HG02763 (cell line): ENCODE measurements at regions not wholly inside any gene's neighbourhood (a gene's known extent, or its start where the extent isn't known, plus 50 kb on each side); places are given as distances from the start of the nearest gene placed in this dataset.
"Not testable (repeated sequence)": the region's sequence is repeated elsewhere in the genome, so short reads cannot be mapped to it uniquely, and the experiment has no call there.

Experiments
- ATAC-seq: cut with Tn5 transposase; IDR thresholded peaks from one replicate; pipeline ENCODE4 v1.9.1; 2021; ENCODE audit warnings: mild to moderate bottlenecking, moderate library complexity; ENCODE audit not compliant: unreplicated experiment

DNA sequence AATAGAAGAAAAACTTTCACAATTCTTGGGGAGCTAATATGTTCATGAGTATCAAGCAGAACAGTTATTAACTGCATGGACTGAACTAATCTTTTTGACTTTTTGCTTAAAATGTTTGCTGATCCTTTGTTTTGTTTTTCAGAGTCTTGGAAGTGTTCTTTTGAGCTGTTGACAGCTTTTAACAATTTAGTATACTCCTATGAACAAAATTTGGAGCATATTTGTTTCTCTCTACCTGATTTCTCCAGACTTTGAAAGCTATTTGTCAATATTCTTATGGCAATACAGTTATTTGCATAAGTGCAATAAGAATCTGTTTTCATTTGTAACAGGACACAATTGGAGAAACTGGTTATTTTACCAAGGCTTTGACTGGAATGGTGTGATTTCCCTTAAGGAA is 192.0 kb upstream of the ETV3 start:
- not testable (repeated sequence) for ATAC-seq

DNA sequence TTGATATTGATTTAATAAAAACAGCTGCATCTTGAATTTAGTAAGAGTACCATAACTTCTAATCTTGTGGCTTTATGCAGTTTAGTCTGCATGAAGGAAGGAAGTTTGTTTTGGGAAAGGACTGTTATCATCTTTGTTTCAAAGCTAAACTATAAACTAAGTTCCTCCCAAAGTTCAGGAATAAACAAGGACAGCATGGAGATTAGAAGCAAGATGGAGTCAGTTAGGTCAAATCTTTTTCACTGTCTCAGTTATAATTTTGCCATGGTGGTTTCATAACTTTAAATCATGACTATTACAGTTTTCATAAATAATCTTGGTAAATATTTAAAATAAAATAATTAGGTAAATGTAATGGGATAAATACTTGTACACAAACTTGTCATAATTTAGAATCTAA is 189.9 kb upstream of the ETV3 start:
- ATAC-seq = not testable (repeated sequence)

DNA sequence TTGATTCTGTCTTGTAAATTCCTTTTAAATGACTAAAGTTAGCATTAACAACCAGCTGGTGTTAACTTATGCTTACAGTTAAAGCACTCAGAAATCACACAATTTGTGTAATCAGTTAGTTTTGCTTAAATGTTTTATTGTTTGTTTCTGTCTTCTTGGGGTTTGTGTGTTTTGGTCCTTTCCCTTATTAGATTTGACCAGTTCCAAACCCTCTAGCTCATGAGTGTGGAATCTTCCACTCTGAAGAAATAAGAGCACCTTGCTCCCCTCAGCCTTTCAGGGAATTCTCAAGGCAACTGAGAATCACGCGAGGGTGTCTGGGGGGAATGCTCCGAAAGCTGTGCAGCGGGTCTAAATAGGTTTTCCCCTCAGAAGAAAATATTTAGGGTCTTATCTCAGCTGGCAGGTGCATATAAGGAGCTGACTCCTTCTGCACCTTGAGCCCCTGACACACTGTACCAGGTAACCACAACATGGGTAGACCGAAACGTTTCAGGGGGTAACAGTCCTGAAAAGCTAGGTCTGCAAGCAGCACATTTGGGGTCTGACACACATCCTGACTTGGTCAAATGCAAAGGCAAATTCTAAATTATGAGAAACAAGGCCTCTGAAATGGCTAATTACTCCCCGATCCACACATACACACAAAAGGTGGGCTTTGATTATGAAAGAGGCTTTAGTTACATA is 188.1 kb upstream of the ETV3 start:
- ATAC-seq = no peak

DNA sequence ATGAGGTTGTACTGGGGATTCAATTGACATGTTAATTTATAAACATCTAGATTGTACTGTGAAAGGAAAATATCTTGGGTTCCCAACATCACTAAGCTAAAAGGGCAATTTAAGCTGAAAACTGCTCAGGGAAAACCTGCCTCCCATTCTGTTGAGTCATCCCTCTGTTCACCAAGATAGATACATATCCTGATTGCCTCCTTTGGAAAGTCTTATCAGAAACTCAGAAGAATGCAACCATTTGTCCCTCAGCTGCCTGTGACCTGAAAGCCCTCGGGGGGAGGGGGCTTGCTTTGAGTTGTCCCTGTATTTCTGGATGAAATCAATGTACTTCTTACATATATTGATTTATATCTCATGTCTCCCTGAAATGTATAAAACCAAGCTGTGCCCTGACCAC is 187.0 kb upstream of the ETV3 start:
- ATAC-seq = no peak

DNA sequence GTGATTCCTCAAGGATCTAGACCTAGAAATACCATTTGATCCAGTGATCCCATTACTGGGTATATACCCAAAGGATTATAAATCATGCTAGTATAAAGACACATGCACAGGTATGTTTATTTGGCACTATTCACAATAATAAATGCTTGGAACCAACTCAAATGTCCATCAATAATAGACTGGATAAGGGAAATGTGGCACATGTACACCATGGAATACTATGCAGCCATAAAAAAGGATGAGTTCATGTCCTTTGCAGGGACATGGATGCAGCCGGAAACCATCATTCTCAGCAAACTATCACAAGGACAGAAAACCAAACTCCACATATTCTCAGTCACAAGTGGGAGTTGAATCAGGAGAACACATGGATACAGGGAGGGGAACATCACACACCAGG is 183.8 kb upstream of the ETV3 start:
- not testable (repeated sequence) for ATAC-seq

DNA sequence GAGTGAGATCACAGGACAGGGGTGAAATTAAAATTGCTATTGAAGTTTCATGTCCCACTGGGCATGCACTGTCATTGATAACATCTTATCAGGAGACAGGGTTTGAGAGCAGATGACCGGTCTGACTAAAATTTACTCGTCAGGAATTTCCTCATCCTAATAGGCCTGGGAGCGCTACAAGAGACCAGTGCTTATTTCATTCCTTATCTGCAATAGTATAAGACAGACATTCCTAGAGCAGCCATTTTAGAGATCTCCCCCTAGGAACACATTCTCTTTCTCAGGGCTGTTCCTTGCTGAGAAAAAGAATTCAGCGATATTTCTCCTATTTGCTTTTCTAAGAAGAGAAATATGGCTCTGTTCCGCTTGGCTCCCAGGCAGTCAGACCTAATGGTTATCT is 181.4 kb upstream of the ETV3 start:
- ATAC-seq = no peak

DNA sequence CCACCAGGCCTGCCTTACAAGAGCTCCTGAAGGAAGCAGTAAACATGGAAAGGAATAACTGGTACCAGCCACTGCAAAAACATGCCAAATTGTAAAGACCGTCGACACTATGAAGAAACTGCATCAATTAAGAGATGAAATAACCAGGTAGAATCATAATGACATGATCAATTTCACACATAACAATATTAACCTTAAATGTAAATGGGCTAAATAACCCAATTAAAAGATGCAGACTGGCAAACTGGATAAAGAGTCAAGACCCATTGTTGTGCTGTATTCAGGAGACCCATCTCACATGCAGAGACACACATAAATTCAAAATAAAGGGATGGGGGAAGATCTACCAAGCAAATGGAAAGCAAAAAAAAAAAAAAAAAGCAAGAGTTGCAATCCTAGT is 179.0 kb upstream of the ETV3 start:
- not testable (repeated sequence) for ATAC-seq

DNA sequence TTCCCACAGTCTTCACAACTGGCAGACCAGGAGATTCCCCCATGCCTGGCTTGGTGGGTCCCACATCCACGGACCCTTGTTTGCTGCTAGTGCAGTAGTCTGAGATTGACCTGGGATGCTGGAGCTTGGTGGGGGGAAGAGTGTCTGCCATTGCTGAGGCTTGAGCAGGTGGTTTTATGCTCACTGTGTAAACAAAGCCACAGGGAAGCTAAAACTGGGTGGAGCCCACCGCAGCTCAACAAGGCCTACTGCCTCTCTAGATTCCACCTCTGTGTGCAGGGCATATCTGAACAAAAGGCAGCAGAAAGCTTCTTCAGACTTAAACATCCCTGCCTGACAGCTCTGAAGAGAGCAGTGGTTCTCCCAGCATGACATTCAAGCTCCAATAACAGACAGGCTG is 177.3 kb upstream of the ETV3 start:
- no peak for ATAC-seq

DNA sequence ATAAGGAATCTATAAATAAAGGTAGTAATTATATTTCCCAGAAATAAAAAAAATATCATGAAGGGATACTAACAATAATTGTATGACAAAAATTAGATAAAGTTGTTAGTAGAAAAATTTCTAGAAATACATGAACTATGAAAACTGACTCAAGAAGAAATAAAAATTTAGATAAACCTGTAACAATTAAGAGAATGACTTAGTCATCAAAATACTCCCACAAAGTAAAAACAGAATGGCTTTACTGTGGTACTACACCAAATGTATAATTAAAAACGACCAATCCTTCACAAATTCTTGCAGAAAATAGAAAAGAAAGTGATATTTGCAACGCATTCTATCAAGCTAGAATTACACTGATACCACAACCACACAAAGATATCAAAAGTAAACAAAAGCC is 176.2 kb upstream of the ETV3 start:
- no peak for ATAC-seq

DNA sequence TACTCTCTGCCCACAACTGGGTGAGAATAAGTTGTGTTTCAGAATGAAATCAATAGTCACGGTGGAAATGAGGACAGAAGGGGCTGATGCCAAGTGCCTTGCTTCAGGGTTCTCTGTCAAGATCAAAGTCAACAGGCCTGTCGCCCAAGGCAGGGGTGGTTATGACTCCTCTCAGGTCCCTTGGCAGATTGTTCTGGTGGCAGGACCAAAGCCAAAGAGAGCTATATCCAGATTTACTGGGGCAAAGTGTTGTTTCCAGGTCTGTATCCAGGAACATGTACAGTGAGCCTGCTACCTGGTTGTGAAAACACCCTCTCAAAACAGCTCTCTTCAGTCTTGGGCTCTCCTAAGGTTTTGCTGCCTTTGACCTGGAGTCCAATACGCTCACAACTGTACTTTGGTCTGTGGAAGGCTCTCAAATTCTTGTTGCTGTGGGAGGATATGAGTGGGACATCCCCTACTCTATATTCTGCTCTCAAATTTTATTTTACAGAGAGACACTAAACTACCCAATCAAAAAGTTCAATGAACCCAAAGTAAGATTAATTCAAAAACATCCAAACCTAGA is 175.1 kb upstream of the ETV3 start:
- no peak for ATAC-seq

DNA sequence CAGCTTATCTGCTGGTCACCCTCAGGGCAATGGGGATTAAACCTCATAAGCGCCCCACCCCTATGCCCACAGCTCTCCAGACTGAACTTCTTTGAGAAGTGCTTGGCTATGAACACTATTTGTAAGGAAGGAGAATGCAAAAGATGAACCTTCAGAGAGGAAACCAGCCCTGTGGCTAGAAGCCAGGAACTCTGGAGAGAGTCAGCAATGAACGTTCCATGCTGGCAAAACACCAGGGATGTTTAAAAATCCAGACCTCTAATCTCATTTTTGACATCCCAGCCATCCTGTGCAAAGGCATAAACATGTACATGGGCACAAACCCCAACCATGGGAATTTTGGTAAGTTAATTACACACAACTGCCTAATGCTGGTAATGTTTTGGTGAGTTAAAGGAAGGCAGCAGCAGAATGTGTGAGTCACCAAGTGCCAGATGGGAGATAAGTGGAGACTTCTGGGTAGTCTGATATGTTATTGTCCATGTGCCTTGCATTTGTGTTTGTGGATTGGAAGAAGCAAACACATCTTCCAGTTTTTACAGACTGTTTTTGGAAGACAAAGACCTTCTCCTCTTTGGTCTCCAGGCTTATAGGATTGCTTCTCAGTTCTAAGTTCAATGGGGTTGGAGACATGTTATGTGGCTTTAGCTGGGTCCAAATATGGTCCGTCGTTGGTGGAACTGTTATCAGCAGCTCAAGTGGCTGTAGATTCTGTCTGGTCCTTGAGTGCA is 174.1 kb upstream of the ETV3 start:
- ATAC-seq = no peak

DNA sequence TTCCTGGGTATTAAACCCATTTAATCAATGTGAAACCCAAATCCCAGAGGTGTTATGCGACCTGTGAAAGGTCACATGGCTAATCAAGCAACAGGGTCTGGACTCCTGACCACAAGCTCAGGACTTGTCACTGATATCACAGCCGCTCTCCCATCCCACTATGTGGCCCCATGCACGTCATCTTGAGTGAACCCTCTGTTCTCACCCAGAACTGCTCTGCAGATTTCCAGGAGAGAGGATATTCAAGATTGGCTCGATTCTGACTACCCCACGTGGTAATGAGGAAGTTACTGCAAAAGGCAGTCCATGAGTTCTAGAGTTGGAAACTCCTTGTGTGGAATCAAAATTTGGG is 173.5 kb upstream of the ETV3 start:
- no peak for ATAC-seq

DNA sequence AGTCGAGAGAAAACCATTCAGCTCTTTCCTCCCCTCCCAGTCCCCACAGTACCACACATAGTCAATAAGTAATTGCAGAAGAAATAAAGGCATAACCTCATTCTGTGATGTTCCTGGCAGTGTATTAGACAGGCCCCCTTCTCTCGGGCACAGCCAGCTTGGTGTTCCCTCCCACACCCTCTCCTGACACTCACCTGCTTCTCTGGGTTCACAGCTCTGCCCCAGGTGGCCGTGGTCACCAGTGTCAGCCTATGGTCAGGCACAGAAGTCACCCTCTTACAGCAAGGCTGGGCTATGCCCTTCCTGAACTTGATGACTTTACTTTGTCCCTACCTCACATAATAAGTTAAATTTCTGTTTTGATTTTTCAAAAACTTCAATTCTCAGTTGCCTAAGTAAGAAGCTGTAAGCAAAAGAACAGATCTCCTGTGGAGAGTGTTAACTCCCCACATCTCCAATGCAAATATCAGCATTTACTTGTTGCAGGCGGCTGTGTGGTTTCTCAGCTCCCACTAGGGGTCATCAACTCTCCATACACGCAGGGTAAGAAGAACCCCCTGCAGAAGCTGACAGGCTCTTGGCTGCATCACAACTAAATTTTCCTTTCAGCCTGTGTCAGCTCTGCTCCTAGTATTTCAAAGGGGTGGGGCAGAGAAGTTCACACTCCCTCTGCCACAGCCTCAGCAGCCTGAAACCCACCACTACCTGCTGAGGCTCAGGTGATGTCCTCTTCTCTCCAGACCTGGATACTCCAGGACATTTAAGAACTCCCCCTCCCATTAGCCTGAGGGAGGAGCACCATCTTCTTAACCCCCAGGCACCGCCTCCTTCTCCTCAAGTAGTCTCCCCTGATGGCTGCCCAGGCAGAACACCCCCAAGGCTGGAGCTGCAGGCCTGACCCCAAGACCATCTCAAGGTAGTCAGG is 172.9 kb upstream of the ETV3 start:
- not testable (repeated sequence) for ATAC-seq

DNA sequence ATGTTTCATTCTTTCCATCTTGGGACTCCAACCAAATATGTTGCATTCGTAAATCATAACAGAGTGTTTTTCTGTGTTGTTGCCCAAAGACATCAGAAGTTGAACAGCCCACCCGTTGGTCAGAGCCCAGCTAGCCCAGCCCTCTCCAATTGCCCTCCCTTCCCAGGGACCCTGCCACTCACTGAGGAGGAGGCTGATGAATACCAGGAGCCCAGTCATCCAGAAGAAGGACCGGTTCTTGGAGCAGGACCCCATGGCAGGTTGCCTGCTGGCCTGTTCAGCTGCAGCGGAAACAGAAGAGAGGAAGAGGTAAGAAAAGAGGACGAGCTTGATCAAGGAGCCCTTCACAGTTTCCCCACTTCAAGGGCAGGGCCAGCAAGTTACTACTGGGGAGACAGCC is 172.2 kb upstream of the ETV3 start:
- no peak for ATAC-seq

DNA sequence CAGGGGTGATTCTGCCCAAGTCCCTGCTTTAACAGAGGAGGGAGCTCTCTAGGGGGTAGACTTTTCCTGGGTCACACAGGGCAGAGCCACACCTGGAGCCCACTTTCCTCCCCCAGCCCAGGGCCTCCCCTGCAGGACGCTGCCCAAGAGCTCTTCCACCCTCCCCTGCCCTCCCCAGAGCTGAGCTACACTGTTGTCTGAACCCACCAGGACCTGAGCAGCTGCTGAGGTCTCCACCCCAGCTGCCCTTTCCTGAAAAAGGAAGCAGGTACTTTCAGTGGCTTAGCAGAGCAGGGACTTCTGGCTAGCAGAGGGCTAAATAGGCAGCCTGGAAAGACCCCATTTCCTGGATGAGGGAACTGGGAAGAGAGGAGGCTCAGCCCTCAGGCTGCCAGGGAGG is 169.3 kb upstream of the ETV3 start:
- ATAC-seq = peak; percentile 45

DNA sequence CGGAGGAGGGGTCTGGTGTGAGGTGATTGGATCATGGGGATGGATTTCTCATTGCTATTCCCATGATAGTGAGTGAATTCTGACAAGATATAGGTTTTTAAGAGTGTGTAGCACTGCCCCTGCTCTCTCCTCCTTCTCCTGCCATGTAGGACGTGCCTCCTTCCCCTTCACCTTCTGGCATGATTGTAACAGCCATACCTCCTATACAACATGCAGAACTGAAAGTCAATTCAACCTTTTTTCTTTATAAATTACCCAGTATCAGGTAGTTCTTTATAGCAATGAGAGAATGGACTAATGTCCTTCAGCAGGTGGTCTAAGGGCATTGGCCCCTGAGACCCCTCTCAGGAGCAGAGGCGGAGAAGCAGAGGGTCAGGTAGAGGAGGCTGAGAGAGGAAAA is 168.7 kb upstream of the ETV3 start:
- ATAC-seq = no peak

DNA sequence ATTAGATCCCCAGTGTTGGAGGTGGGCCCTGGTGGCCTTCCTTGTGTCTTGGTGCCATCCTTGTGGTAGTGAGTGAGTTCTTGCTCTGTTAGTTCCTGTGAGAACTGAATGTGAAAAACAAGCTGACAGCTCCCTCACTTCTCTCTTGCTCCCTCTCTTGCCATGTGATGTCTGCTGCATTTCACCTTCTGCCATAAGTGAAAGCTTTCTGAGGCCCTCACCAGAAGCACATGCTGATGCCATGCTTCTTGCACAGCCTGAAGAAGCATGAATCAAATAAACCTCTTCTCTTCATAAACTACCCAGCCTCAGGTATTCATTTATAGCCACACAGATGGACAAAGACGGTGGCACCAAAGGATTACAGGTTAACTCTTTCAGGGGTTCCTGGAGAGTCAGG is 166.1 kb upstream of the ETV3 start:
- ATAC-seq = no peak

DNA sequence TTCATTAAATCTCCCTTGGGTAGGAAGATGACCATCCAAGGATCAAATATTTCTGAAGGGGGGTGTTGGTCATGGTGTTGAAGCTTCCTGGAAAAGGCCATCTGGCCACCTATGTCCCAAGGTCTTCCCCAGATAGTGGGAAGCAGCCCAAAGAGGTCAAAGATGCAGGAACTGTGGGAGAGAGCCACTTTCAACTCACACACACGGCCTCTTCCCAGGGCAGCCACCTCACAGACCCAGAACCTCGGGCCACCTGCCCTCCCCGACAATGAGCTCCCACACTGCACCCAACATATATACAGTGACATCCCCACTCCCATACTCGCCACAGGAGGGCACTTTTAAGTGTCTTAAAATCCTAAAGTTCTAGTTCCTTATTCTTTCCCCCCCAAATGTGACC is 164.5 kb upstream of the ETV3 start:
- no peak for ATAC-seq

DNA sequence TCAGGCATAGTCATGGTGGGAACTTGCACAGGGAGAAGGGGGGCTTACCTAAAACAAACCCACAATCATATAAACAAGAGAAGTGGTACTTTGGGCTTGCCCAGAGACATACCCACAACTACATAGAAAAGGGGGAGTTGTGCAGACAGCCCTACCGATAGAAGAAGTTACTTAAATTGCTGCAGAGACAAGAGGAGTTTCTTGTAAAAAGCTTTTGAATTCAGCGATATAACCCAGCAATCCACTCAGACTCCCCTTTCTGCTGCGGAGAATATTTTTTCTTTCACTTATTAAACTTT is 164.0 kb upstream of the ETV3 start:
- ATAC-seq = no peak

DNA sequence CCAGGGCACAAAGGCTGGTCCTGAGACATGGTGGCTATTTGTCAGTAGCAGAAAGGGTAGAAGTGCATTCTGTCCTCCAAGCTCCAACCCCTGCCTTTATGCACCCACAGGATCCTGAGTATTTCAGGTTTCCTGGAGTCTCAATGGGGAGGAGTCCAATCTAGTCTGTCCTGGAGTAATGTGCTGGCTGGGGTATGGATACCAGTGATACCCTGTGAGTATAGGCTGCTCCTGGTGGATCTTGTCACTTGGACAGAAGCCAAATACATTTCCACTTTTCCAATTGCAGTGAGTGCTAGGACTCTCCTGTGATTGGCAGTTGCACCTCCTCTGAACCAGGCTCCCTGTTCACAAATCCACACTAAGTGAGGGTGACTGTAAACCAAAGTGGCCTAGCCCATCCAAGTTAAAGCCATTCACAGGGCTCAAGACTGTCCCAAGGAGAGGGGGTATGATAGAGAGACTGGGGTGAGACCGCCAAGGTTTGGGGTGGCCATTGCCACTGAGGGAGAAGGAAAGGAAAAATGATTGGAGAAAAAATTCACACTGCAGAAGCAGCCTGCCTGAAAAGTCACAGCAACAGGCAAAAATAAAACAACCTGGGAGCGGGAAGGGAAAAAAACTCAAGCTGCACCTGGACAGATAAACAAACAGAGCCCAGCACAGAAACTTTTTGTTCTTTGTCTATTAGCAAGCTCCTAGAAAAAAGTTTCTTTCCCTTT is 163.4 kb upstream of the ETV3 start:
- ATAC-seq = no peak
